ENCODE measurements at regions not wholly inside any gene's neighbourhood (a gene's known extent, or its start where the extent isn't known, plus 50 kb on each side); places are given as distances from the start of the nearest gene placed in this dataset.
A peak's percentile ranks its signal among the peaks of the same experiment; 100 is the strongest.

DNA sequence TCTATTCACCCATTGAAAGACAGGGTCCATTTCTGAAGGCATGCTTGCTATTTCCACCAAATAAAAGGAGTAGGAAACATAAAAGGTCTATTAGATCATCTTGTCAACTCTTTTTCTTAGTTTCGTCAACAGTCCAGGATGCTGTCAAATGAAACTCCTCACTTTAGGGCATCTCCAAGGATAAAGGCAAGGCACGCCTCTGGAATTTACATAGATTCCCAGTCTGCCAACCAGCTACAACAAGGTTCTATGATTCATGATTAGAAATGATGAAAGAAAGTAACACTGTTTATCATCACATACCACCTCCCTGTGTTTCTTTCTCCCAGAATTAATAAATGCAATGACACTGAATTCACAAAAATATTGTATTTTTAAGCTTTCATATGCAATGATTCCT is 636.3 kb downstream of the LTN1 start:
- DNase-seq (ENCODE audit: low read depth) = no peak

DNA sequence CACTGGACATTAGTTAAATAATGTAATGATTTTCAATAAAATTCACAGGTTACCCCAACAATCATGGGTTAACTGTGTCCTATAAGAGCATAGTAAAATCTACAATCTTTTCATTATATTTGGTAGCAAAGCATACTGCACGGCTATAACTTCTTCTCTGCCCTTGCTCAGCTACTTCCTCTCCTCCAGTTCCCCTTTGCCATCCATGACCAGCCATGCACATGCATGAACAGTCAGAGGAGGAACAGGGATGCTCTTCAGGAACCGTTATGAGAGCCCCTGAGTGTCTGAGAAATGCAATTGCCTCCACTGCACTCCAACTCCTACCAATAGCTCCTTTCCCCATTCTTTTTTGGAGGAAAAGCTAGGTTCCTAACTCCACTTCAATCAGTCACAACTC is 646.7 kb downstream of the LTN1 start:
- DNase-seq (ENCODE audit: low read depth) = no peak

DNA sequence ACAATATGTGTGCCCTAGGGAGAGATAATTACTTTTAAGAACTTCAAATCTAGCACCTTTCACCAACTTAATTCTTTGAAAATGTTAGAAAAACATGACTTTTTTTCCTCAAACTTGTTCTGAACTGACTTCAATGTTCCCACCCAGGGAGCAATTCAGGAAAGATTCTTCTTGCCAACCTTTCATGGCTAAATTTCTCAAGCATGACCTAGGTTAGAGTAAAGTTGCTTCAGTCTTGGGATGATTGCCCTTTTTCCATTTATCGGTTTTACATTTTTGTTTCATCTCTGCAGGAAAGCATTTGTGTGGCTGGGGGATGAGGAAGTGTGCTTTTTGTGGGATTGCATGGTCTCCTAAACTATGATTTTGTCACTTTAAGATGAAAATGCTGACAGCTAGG is 647.7 kb downstream of the LTN1 start:
- DNase-seq (ENCODE audit: low read depth) = no peak

DNA sequence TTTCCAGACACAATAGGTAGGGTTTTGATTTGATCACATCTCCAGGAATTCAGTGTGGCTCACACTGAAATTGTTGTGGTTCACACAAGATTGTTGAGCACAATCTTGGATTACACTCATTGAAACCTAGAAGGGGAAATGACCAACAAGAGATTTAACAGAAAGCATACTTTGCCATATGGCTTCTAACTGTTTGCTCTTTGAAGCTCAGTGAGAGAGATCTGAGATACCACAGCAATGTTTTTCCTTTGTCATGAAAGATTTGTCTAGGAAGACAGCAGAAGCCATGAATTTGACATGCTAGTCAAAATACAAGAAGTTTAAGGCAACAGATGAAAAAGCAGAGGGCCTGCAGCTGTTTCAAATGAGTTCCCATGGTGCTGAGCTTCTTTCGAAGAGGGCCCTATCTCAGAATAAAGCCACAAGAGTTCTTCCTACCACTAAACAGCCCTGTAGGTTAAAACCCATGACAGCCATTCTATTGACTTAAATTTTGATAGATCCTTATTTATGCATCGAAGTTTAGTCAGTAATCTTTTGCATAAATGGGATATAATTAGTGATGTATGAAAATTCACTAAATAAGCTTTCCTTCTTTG is 650.4 kb downstream of the LTN1 start:
- no peak for DNase-seq (ENCODE audit: low read depth)

DNA sequence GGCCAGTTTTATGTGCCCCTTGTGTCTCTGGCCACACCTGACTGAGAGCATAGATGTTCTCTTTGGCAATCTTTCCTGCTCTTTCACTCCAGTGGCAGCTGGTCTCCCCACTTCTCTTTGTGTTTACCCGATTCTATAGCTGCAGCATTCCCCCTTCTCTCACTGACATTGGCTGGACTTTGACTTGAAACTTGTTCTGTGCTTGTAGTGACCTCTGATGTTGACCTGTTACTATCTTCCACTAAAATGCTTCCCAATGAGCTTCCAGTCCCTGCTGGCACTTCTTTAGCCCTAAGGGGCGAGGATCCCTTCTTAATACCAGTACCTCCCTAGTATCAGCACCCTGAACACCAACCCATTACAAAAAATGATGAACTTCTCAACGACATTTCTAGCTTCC is 653.3 kb downstream of the LTN1 start:
- DNase-seq (ENCODE audit: low read depth) = no peak

DNA sequence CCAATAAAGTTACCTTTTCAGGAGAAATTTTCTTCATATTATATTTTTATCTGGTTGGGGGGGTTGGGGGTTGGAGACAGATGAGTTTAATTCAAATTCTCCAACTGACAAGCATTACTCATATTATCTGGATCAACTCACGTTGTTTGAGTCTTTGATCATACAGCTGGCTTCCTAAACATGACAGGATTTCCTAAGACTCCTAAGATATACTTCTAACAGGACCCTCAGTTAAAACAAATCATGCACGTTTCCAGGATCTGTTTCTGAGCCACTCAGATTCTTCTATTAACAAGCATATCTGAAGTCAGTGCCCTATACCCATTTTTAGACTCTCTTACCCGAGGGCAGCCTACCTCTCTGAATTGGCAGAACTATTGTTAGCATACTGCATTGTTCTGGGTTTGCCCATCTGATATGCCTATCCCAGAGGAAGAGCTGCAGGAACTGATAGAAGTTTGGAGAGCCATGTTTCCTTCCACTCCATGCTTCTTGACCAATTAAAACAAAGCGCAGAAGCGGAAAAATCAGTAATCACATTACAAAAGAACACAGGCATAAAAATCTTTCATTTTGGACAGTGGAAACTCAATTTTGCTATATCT is 653.9 kb downstream of the LTN1 start:
- DNase-seq (ENCODE audit: low read depth) = no peak

DNA sequence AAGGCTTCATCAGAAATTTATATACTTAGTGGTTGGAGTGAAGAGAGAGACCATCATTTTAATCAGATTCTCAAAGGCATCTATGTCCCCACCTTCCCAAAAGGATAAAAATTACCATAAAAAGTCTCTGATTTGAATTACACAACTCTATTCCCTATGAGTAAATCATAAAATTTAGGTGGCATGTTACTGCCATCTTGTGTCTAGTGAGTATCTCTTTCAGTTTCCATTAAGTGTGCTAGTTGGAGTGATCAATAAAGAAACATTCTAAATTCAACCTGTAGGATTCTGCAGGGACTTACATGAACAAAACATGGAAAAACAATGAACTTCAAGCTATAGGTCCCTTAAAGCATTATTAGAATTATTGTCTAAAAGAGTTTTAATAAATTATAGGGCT is 655.4 kb downstream of the LTN1 start:
- peak; percentile 65 for DNase-seq (ENCODE audit: low read depth)

DNA sequence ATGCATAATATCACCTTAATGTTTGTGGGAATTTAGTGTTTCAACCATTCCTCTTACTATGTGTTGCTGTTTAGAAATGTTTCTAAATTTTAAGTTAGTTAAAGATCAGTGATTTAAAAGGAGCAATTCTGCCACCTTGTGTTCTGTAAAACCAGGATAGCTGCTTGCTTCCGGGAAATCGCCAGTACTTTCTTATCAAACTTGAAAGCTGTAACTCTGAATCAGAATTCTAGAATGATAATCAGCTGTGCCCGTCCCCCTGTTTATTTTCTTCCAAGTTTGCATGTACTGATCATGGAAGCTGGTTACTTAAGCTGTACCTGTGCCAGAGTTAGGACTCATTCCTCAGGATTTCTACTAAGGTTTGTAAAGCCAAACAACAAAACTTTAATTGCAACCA is 656.4 kb downstream of the LTN1 start:
- peak; percentile 64 for DNase-seq (ENCODE audit: low read depth)

DNA sequence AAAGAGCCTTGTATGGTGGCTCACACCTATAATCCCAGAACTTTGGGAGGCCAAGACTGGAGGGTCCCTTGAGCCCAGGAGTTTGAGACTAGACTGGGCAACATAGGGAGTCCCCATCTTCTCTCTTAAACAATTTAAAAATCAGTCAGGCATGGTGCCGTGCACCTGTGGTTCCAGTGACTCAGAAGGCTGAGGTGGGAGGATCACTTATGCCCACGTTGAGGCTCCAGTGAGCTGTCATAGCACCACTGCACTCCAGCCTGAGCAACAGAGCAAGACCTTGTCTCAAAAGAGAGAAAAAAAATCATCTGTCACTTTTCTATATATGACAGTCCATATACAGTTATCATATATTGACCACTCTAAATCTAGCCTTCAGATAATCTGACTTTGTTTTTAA is 658.3 kb downstream of the LTN1 start:
- peak; percentile 59 for DNase-seq (ENCODE audit: low read depth)

DNA sequence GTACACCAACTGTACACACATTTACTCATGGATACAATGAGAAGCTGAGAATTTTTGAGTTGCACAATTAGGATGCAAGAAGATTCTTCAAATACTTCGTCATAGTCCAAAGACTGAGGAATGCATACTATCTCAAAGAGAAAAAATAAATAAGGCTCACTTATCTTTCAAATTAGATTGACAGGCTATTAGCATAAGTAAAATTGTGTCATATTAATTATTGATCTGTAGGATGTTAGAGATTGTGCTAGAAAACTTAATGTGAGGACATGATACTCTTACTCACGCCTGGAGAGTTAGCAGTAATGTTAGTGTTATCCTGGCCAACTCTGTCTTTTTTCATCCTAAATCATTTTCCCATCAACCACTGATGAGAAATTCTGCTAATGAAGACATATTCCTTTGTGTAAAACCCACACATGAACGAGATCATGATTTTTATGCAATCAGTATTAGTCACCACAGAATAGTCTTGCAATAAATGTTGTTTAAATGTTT is 659.0 kb downstream of the LTN1 start:
- peak; percentile 27 for DNase-seq (ENCODE audit: low read depth)

DNA sequence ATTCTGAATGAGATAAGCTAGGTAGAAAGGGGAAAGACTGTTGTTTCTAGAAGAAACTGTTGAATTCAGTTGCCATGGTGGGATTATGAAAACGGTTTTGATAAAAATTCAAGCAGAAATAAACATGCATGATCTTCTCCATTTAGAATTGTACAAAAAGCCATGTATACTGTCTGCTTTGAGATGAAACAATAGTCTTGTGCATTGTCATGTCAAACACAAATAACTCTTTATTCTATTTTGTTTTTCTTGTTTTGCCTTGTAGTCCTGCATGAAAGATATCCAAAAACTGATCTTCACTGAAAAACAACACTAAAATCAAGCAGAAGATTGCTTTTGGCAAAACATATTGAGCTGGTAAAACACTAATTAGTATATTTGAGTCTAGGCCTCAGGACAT is 659.9 kb downstream of the LTN1 start:
- DNase-seq (ENCODE audit: low read depth) = no peak

DNA sequence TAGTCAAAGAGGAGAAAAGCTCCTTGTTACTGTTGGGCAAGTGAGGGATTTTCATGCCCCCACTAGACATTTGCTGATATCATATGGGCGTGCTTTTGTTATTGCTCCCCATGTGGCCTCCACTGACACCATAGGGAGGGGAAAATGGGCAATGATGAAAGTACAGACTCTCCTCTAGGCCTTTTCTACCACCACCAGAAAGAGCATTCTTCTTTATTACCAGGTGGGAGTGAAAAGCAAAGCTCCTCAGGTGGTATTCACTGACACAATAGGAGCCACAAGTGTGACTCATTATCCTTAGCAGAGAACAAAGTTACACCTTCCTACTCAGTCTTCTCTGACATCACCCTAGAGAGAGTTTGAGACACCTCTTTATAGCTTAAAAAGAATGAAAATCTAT is 667.1 kb downstream of the LTN1 start:
- no peak for DNase-seq (ENCODE audit: low read depth)

DNA sequence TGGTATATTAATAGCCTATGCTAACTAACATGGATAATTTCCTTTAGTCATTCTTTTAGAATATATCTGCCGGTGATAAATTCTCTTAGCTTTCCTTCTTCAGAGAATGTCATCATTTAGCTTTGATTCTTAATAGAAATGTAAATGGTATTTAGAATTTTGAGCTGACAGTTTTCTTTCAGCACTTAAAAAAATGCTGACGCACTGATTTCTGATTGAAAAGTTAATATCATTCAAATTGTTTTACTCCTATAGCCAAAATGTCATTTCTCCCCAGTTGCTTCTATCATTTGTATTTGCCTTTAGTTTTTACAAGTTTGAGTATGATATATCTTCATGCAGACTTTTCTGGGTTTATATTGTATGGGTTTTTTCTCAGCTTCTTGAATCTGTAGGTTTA is 668.0 kb downstream of the LTN1 start:
- no peak for DNase-seq (ENCODE audit: low read depth)

DNA sequence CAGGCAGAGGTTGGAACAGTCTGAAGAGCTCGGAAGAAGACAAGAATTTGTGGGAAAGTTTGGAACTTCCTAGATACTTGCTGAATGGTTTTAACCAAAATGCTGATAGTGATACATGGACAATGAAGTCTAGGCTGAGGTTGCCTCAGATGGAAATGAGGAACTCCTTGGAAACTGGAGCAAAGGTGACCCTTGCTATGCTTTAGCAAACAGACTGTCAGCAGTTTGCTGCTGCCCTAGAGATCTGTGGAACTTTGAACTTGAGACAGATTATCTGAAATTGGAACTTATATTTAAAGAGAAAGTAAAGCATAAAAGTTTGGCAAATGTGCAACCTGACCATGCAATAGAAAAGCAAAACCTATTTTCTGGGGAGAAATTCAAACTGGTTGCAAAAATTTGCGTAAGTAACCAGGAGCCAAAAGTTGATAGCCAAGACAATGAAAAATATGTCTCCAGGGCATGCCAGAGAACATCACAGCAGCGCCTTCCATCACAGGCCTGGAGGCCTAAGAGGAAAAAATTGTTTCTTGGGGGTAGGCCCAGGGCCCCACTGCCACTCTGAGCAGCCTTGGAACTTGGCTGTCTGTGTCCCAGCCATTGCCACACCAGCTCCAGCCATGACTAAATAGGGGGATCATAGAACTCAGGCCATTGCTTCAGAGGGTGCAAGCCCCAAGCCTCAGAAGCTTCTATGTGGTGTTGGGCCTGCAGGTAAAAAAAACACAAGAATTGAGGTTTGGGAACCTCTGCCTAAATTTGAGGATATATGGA is 675.3 kb downstream of the LTN1 start:
- no peak for DNase-seq (ENCODE audit: low read depth)

DNA sequence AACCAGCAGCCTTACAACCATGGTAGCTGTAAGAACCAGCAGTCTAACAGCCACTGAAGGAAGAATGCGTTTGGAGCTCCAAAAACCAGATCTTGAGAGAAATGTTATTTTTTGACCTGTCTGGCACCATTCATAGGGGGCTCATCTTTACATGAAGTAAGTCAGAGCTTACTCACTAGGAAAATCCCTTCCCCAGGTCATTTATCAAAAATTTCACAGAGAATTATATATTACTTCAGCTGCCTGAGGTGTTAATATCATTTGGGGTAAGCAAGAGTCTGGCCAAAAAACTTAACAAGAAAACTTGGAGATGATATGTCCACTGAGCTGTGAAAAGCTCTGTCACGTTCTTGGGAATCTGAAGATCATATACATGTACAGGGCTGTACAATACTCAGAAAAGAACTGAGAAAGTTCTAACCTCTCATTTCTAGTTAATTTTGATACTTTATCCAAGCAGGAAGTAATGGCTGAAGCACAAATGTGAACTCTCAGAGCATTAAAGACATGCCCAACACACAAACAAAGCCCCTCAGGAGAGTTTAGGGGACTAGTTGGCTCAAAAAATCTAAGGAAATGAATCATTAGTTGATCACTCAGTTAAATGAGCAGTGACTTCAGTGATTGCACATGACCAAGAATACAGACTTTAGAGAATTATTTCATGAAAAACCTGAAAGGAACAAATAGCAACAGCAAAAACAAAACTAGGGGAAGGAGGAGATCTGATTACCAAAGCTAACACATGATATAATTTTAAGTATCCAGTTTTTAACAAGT is 681.1 kb downstream of the LTN1 start:
- DNase-seq (ENCODE audit: low read depth) = peak; percentile 19

DNA sequence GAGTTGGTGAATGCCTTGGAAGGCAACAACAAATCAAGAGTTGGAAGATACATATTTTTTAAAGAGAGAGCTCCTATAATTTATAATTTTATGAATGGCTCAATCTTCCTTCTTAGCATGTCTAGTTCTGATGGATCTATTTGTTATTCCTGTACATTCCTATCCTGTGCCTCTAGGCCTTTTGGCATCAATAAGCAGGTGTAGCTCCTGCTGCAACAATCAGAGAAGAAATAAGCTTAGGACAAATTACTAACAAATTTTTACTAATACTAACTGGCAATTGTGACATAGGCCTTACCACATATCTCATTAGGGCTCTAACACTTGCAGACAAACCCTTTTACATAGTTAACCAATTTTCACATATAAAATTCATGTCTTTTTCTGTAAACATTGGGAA is 682.0 kb downstream of the LTN1 start:
- DNase-seq (ENCODE audit: low read depth) = no peak

DNA sequence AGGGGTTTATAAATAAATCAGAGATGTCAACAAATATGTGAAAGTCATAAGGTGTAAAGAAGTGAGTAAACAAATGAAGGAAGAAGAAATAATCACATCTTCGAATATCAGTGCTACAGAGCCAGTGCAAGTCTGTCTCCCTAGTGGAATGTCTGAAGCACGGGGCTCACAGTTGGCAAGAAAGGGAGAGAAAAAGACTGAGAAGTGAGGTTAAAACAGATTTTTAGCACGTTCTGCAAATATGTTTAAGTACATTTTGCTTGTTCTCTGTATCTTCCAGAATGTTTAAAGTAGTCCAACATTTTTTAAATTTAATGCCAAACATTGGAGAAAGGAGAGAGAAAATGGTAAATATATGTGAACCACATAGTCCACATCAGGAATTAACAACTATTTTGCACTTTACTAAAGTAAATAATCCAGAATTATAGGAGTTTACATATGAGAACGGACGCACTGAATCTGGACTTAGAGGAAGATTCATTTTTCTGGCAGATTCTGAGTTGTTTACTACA is 682.4 kb downstream of the LTN1 start:
- DNase-seq (ENCODE audit: low read depth) = no peak

DNA sequence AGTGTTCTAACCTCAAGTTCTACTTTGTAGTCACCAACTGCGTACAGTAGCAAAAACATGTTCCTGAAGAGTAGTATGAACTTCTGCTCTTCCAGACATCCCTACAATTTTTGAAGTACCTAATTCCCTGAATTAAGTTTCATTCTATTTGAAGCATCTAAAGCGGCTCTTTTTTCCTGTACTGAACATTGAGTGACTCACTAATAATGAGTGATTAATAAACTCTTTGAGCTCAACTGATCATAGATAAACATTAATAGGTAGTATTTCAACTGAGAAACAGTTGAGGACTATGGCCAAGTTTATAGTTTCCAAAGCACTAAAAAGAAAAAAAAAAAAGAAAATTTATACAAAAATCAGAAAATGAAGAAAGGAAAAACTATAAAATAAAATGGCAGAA is 683.1 kb downstream of the LTN1 start:
- DNase-seq (ENCODE audit: low read depth) = no peak

DNA sequence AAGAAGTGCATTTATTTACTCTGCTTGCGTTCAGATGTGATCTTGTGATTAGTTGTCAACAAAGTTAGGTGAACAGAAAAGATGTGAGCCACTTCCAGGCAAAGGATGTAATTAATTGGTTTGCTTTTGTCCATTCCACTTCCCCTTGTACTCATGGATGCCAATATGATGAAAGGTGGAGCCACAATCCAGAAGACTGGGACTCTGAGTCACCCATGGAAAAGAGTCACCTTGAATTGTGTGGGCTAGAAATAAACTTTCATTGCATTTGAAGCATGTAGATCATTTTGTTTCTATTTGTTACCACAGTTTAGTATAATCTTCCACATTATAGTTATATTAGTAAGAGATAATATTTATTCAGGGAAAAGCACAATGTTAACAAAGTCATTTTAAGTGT is 684.2 kb downstream of the LTN1 start:
- DNase-seq (ENCODE audit: low read depth) = peak; percentile 67

DNA sequence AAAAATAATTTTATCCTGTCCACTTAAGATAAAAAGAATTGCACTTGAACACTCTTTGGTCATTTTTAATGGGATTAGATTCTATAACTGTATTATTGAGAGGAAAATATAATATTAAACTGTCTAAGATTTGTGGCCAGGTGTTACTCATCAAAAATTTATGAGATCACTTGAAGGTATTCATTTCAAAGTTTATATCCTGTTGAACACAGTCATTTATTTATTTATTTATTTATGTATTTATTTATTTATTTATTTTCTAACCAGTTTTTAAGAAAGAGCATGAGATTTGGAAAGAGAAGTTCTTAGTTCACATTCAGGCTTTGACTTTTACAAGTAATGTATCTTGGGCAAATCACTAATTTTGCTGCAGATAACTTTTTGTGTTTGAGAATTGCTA is 692.7 kb downstream of the LTN1 start:
- DNase-seq (ENCODE audit: low read depth) = no peak

DNA sequence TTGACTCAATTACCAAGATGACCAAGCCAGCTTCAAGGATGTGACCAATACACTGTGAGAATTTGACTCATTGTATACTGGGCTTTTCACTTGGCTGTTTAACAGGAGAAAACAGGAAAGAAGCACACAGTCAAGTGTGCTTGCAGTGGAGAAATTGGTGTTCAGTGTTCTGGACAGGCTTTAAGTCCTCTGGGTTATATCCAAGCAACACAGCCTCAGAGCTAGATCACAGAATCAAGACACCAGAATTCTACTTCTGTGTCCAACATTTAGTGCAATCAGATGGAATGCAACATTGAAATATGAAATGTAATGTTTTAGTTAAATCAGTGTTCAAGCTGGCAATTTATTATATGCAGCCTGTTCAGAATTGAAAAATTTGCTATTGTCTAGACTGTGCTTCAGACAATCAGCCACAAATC is 694.4 kb downstream of the LTN1 start:
- DNase-seq (ENCODE audit: low read depth) = no peak

DNA sequence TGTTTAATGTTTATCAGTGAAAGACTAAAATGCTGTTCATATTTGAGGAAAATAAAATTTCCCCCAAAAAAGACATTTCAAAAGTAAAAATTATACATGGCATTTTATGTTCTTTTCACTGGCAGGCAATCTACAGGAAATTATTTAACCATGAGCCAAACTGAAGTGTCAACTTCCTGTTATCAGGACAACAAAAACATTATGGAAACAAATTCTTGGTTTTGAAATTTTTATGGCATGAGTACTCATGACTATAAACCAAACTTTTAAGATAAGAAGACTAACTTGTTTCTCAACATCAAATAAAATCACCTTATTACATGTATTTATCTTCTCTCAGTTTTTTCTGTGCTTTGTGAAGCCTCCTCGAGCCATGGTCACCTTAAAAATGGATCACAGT is 698.6 kb downstream of the LTN1 start:
- DNase-seq (ENCODE audit: low read depth) = peak; percentile 68
